Liver (tissue), 8 donors: ENCODE measurements at regions not wholly inside any gene's neighbourhood (a gene's known extent, or its start where the extent isn't known, plus 50 kb on each side); places are given as distances from the start of the nearest gene placed in this dataset.

Experiments
- DNase-seq: peaks from one replicate; pipeline ENCODE4 v3.0.0-alpha.2; 2017; ENCODE audit warnings: low spot score
- H3K27ac ChIP-seq, 2 donors: one replicate each; pipeline ENCODE4 v1.7.0; 2013; ENCODE audit warnings: inconsistent platforms in 2 of 2, low read length in 2 of 2, control low read depth in 1 of 2, low read depth in 1 of 2, mild to moderate bottlenecking in 1 of 2
- H3K27me3 ChIP-seq, 4 donors: one replicate each; pipeline versions ENCODE4 v1.6.1 to v1.7.0; 2013; ENCODE audit warnings: low read length in 3 of 4, inconsistent platforms in 1 of 4, mild to moderate bottlenecking in 1 of 4, moderate library complexity in 1 of 4; ENCODE audit not compliant: control insufficient read depth in 4 of 4, insufficient read depth in 4 of 4
- H3K36me3 ChIP-seq, 4 donors: one replicate each; pipeline versions ENCODE4 v1.6.1 to v1.7.0; 2013; ENCODE audit warnings: low read length in 3 of 4, mild to moderate bottlenecking in 3 of 4, low read depth in 1 of 4, moderate library complexity in 1 of 4; ENCODE audit not compliant: control insufficient read depth in 4 of 4, insufficient read depth in 3 of 4
- H3K4me1 ChIP-seq, 4 donors: one replicate each; pipeline versions ENCODE4 v1.6.1 to v1.7.0; 2013; ENCODE audit warnings: low read length in 3 of 4, mild to moderate bottlenecking in 3 of 4, moderate library complexity in 1 of 4; ENCODE audit not compliant: control insufficient read depth in 4 of 4, insufficient read depth in 4 of 4
- H3K4me3 ChIP-seq, 3 donors: one replicate each; pipeline versions ENCODE4 v1.6.1 to v1.7.0; 2013; ENCODE audit warnings: low read length in 3 of 3, control low read depth in 1 of 3, low read depth in 1 of 3, mild to moderate bottlenecking in 1 of 3
- H3K9ac ChIP-seq, 2 donors: one replicate each; pipeline ENCODE4 v1.7.0; 2013; ENCODE audit warnings: low read length in 2 of 2, mild to moderate bottlenecking in 2 of 2, moderate library complexity in 2 of 2, control low read depth in 1 of 2, low read depth in 1 of 2
- H3K9me3 ChIP-seq, 4 donors: one replicate each; pipeline versions ENCODE4 v1.6.1 to v1.7.0; 2013; ENCODE audit warnings: low read length in 3 of 4; ENCODE audit not compliant: control insufficient read depth in 4 of 4
- EGR1 ChIP-seq, 2 donors: IDR thresholded peaks; 2 replicates each; pipeline ENCODE4 v1.6.1; 2016 to 2018; ENCODE audit warnings: antibody characterized with exemption in 2 of 2, low read depth in 2 of 2
- FOXA1 ChIP-seq: IDR thresholded peaks from 2 replicates; pipeline ENCODE4 v1.6.1; 2016; ENCODE audit warnings: antibody characterized with exemption
- GABPA ChIP-seq, 2 donors: IDR thresholded peaks in 1 of 2; conservative IDR thresholded peaks in 1 of 2; 2 replicates each; pipeline ENCODE4 v1.6.1; 2016; ENCODE audit warnings: antibody characterized with exemption in 2 of 2, mild to moderate bottlenecking in 1 of 2, moderate library complexity in 1 of 2
- HNF4A ChIP-seq, 2 donors: conservative IDR thresholded peaks; 2 replicates each; pipeline ENCODE4 v1.6.1; 2016; ENCODE audit warnings: antibody characterized with exemption in 2 of 2, mild to moderate bottlenecking in 2 of 2
- JUND ChIP-seq, 2 donors: IDR thresholded peaks; 2 replicates each; pipeline ENCODE4 v1.6.1; 2016; ENCODE audit warnings: antibody characterized with exemption in 2 of 2
- NR2F2 ChIP-seq: IDR thresholded peaks from 2 replicates; pipeline ENCODE4 v1.6.1; 2016; ENCODE audit warnings: antibody characterized with exemption
- RAD21 ChIP-seq, 2 donors: IDR thresholded peaks; 2 replicates each; pipeline ENCODE4 v1.6.1; 2016; ENCODE audit warnings: antibody characterized with exemption in 2 of 2, mild to moderate bottlenecking in 2 of 2
- RXRA ChIP-seq, 2 donors: IDR thresholded peaks; 2 replicates each; pipeline ENCODE4 v1.6.1; 2017 to 2018; ENCODE audit warnings: antibody characterized with exemption in 2 of 2, mild to moderate bottlenecking in 1 of 2
- SP1 ChIP-seq: IDR thresholded peaks from 2 replicates; pipeline ENCODE4 v1.6.1; 2018; ENCODE audit warnings: antibody characterized with exemption, mild to moderate bottlenecking
- TAF1 ChIP-seq: conservative IDR thresholded peaks from 2 replicates; pipeline ENCODE4 v1.6.1; 2016; ENCODE audit warnings: antibody characterized with exemption, mild to moderate bottlenecking
- YY1 ChIP-seq: IDR thresholded peaks from 2 replicates; pipeline ENCODE4 v1.6.1; 2016; ENCODE audit warnings: antibody characterized with exemption, mild to moderate bottlenecking
- WGBS: extraction: QIAGEN DNeasy Blood & Tissue Kit; methylation state at CpG from one replicate; pipeline ENCODE4 v1.1.7; 2013; 5-methylcytosine and 5-hydroxymethylcytosine counted together
- TF ChIP-seq, protein P1 (sequence below): IDR thresholded peaks from 2 replicates; pipeline ENCODE4 v1.6.1; 2016; ENCODE audit warnings: antibody characterized with exemption
- TF ChIP-seq, protein P2 (sequence below): IDR thresholded peaks from 2 replicates; pipeline ENCODE4 v1.6.1; 2016; ENCODE audit warnings: antibody characterized with exemption
- TF ChIP-seq, protein P3 (sequence below): fragments of 150-350 bp; IDR thresholded peaks from 2 replicates; pipeline ENCODE4 v1.5.1; 2017; ENCODE audit warnings: improper control_type of control experiment, low read depth, low read length; ENCODE audit not compliant: missing input control
- donor health status: healthy.
- donor health status: healthy.
- donor health status: healthy.
- donor health status: healthy.
- donor health status: healthy.

DNA sequence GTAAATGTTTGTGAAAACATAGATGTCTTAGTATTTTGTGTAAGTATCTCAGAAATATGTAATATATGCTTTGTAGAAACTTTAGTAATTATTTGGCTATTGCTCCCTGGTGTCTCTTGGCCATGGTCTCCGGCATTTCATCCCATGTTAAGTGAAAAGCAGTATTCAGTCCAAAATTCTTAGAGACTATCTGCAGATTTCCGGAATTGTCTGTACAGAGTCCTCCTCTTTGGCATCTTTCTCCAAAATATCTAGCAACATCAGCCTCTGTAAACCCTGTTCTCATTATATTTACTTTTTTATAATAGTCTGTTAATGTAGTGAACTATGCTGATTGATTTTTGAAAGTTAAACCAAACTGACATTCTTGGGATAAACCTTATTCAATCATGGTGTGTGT is 352.7 kb downstream of the ARPP21 start:
- Histone ChIP-seq H3K27ac (no peak overlapping the region), H3K36me3 (no peaks in the 10 kb centered on the region), H3K4me3 (no peak overlapping the region), H3K9me3 (no peaks in the 10 kb centered on the region), H3K4me1 (no peaks in the 10 kb centered on the region), H3K27me3 (peaks cover 0 to 3% (median 0%) of the 10 kb centered on the region in 4 donors), H3K9ac (no peak overlapping the region)
- TF ChIP-seq, protein P1, sequence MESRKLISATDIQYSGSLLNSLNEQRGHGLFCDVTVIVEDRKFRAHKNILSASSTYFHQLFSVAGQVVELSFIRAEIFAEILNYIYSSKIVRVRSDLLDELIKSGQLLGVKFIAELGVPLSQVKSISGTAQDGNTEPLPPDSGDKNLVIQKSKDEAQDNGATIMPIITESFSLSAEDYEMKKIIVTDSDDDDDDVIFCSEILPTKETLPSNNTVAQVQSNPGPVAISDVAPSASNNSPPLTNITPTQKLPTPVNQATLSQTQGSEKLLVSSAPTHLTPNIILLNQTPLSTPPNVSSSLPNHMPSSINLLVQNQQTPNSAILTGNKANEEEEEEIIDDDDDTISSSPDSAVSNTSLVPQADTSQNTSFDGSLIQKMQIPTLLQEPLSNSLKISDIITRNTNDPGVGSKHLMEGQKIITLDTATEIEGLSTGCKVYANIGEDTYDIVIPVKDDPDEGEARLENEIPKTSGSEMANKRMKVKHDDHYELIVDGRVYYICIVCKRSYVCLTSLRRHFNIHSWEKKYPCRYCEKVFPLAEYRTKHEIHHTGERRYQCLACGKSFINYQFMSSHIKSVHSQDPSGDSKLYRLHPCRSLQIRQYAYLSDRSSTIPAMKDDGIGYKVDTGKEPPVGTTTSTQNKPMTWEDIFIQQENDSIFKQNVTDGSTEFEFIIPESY: no peak
- TF ChIP-seq RXRA (IDR thresholded peaks at IDR 0.05) (no peak), HNF4A (conservative IDR thresholded peaks at IDR 0.05) (no peak), SP1 (no peak), RAD21 (IDR thresholded peaks at IDR 0.05) (no peak), EGR1 (IDR thresholded peaks at IDR 0.05; ENCODE audit: low read depth in 2 of 2) (no peak), FOXA1 (no peak), GABPA (IDR thresholded peaks at IDR 0.05 in 1 of 2, conservative IDR thresholded peaks at IDR 0.05 in 1 of 2) (no peak)
- TF ChIP-seq, protein P2, sequence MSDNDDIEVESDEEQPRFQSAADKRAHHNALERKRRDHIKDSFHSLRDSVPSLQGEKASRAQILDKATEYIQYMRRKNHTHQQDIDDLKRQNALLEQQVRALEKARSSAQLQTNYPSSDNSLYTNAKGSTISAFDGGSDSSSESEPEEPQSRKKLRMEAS: no peak
- WGBS: 68% methylated on average over 2 of the region's 2 CpGs
- no peak for DNase-seq

DNA sequence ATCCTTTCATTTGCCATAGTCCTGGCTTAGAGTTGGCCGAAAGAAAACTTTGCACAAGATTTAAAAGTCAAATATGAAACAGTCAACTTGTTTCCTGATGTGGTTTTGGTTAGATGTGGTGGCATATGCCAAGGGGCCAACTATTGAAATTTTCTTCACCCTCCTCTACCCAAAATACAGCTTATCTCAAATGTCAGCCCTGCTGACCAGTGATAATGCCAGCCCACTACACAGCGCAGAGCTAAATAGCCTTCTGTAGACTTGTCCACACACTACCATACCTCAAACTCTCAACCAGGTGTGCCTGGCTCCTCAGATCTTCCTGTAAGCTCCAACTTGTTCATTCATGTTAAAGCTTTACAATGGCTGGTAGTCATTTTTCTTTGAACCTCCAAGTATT is 368.5 kb upstream of the STAC start:
- Histone ChIP-seq H3K27ac (no peak overlapping the region), H3K9ac (no peak overlapping the region), H3K4me1 (no peaks in the 10 kb centered on the region), H3K9me3 (peaks cover 0 to 6% (median 4%) of the 10 kb centered on the region in 4 donors), H3K36me3 (no peaks in the 10 kb centered on the region), H3K27me3 (no peaks in the 10 kb centered on the region), H3K4me3 (no peak overlapping the region)
- 65% methylated on average over 2 of the region's 2 CpGs for WGBS
- no peak for DNase-seq
- TF ChIP-seq HNF4A (conservative IDR thresholded peaks at IDR 0.05) (no peak), YY1 (no peak), EGR1 (IDR thresholded peaks at IDR 0.05; ENCODE audit: low read depth in 2 of 2) (no peak), NR2F2 (no peak), SP1 (no peak), TAF1 (no peak)
- TF ChIP-seq, protein P1: no peak

DNA sequence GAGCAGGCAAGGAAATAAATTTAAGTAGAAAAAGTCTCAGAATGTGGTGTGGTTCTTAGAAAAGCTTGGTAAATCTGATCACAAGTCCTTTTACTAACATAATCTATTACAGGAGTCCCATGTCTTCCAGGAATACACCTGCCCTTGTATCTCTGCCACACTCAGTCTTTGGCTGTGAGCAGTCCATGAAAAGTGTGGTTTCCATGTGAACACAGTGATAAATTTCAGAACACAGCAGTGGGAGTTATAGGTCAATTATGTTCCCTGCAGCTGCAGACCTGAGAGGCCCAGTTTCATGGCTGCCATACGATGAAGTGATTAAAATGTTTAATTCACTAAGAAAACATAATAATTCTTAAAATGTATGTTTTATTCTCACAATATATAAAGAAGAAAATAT is 366.9 kb upstream of the STAC start:
- Histone ChIP-seq H3K27ac (no peak overlapping the region), H3K27me3 (no peaks in the 10 kb centered on the region), H3K4me1 (no peaks in the 10 kb centered on the region), H3K9me3 (peaks cover 0 to 3% (median under 1%) of the 10 kb centered on the region in 4 donors), H3K4me3 (no peak overlapping the region), H3K9ac (no peak overlapping the region), H3K36me3 (no peaks in the 10 kb centered on the region)
- no peak for DNase-seq
- no peak for TF ChIP-seq GABPA (IDR thresholded peaks at IDR 0.05 in 1 of 2, conservative IDR thresholded peaks at IDR 0.05 in 1 of 2)
- TF ChIP-seq TAF1: no peak
- TF ChIP-seq JUND (IDR thresholded peaks at IDR 0.05): no peak
- no peak for TF ChIP-seq RXRA (IDR thresholded peaks at IDR 0.05)
- no peak for TF ChIP-seq SP1
- no peak for TF ChIP-seq HNF4A (conservative IDR thresholded peaks at IDR 0.05)
- TF ChIP-seq, protein P3, sequence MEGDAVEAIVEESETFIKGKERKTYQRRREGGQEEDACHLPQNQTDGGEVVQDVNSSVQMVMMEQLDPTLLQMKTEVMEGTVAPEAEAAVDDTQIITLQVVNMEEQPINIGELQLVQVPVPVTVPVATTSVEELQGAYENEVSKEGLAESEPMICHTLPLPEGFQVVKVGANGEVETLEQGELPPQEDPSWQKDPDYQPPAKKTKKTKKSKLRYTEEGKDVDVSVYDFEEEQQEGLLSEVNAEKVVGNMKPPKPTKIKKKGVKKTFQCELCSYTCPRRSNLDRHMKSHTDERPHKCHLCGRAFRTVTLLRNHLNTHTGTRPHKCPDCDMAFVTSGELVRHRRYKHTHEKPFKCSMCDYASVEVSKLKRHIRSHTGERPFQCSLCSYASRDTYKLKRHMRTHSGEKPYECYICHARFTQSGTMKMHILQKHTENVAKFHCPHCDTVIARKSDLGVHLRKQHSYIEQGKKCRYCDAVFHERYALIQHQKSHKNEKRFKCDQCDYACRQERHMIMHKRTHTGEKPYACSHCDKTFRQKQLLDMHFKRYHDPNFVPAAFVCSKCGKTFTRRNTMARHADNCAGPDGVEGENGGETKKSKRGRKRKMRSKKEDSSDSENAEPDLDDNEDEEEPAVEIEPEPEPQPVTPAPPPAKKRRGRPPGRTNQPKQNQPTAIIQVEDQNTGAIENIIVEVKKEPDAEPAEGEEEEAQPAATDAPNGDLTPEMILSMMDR: no peak
- TF ChIP-seq EGR1 (IDR thresholded peaks at IDR 0.05; ENCODE audit: low read depth in 2 of 2): no peak
- TF ChIP-seq, protein P2: no peak
- TF ChIP-seq RAD21 (IDR thresholded peaks at IDR 0.05): no peak
- TF ChIP-seq, protein P1: no peak
- no peak for TF ChIP-seq NR2F2
- 57% methylated on average over 1 of the region's 1 CpG for WGBS
